GM12891 (cell line): ENCODE measurements at regions not wholly inside any gene's neighbourhood (a gene's known extent, or its start where the extent isn't known, plus 50 kb on each side); places are given as distances from the start of the nearest gene placed in this dataset.

ENCODE experiments used
- PAX5 ChIP-seq: IDR thresholded peaks from 2 replicates; pipeline ENCODE4 v1.6.1; 2011; ENCODE audit warnings: low read length, moderate library complexity, mild to moderate bottlenecking; ENCODE audit not compliant: insufficient read depth, severe bottlenecking
- POLR2A ChIP-seq: IDR thresholded peaks from 2 replicates; pipeline ENCODE4 v1.6.1; 2011; ENCODE audit warnings: low read depth, low read length, control low read depth
- POLR2AphosphoS5 ChIP-seq: IDR thresholded peaks from 2 replicates; pipeline ENCODE4 v1.6.1; 2011; ENCODE audit warnings: low read depth, low read length, control low read depth
- SPI1 ChIP-seq: IDR thresholded peaks from 2 replicates; pipeline ENCODE4 v1.6.1; 2011; ENCODE audit warnings: low read depth, low read length, control low read depth
- TAF1 ChIP-seq: IDR thresholded peaks from 2 replicates; pipeline ENCODE4 v1.6.1; 2011; ENCODE audit warnings: low read depth, low read length, control low read depth

DNA sequence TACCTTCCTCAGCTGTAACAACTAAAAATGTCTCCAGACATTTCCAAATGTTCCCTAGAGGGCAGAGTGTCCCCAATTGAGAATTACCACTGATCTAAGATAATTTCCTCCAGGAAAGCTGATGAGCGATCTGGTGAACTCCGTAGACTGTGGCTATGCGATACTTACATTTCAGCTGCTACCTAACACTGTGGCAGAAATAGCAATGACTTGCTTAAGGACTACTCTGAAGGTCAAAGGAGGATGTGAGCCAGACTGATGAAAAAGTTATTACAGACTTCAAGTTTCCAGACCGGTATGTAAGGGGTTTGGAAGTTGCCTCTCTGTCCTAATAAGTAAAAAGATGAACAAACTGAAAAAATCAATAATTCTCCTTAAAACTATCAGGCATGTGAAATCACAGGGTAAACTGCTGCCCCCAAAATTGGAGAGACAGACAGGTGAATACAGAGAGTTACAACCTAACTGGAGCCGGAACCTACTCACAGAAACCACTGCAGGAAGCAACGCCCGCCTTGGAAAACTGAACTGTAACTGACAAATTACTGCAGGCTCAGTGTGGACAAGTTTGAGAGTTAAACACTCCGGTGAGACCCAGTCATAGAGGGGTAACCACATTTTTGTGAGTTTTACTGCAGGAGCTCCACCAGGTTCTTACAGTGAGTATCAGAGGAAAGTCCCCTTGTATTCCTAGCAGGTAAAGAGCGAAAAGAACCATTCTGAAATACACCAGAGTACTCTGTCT, 60.0 kb upstream of the PARP11 start:
- TF ChIP-seq TAF1, result no peak
- TF ChIP-seq SPI1, result no peak
- no peak for TF ChIP-seq POLR2A
- TF ChIP-seq POLR2AphosphoS5, result no peak
- no peak for TF ChIP-seq PAX5
